ENCODE measurements at regions not wholly inside any gene's neighbourhood (a gene's known extent, or its start where the extent isn't known, plus 50 kb on each side); places are given as distances from the start of the nearest gene placed in this dataset.

DNA sequence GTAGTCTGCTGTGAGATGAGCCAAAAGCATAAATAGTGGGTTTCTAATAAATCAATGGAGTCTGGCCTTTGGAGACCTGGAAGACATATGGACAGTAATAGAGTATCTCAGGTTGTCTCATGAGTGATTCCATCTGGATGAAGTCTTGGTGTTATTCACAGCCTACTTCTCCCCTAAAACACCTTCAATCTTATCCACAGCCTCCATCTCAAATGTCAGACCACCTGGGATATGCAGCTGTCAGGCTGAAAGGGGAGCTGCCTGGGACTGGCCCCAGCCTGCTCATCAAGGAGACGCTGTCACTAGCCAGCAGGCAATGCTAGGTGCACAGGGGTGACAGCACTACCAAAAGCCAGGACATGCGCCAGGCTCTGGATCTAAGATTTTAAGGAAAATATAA is 684.0 kb upstream of the ZEB2 start:
- TF ChIP-seq, protein P1, sequence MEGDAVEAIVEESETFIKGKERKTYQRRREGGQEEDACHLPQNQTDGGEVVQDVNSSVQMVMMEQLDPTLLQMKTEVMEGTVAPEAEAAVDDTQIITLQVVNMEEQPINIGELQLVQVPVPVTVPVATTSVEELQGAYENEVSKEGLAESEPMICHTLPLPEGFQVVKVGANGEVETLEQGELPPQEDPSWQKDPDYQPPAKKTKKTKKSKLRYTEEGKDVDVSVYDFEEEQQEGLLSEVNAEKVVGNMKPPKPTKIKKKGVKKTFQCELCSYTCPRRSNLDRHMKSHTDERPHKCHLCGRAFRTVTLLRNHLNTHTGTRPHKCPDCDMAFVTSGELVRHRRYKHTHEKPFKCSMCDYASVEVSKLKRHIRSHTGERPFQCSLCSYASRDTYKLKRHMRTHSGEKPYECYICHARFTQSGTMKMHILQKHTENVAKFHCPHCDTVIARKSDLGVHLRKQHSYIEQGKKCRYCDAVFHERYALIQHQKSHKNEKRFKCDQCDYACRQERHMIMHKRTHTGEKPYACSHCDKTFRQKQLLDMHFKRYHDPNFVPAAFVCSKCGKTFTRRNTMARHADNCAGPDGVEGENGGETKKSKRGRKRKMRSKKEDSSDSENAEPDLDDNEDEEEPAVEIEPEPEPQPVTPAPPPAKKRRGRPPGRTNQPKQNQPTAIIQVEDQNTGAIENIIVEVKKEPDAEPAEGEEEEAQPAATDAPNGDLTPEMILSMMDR (conservative IDR thresholded peaks at IDR 0.05) = no peak
- no peak for TF ChIP-seq EZH2 (IDR thresholded peaks at IDR 0.05; ENCODE audit: low read depth)
